ENCODE measurements at regions not wholly inside any gene's neighbourhood (a gene's known extent, or its start where the extent isn't known, plus 50 kb on each side); places are given as distances from the start of the nearest gene placed in this dataset.

DNA sequence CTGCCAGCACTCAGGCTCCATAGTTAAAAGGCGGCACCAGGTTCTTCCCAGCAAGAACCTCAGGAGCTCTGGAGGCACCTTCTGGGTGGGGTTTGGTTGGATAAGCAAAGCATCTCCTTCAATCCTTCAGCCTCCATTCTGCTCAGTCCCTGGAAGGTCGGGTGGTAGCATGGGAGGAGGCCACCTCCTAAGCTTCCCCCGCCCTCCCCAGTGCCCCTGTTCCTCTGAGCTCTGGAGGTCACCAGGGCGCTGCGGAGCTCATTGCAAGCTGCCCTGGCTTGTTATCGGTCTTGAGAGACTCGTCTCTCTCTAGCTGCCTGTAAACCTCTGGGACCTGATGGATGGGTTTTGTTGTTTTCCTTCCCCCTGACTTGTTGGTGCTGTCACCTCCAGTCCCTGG, 124.8 kb downstream of the RPLP1 start:
- DNase-seq, result no peak

DNA sequence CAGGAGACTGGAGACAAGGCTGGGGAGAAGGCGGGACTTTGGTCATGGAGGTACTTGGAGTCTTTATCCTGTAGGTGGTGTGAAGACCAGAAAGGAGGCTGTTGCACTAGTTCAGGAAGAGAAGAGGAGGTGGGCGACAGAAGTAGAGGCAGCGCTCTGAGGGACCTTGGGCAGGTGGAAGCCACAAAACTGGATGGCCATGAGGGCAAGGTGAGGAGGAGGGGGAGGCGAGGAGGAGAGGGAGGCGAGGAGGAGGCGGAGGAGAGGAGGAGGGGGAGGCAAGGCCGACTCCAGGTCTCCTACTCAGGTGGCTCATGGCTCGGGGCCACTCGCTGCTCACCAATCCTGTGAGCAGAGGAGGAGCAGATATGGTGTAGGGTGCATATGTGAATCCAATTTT, 125.6 kb downstream of the RPLP1 start:
- DNase-seq, result no peak

DNA sequence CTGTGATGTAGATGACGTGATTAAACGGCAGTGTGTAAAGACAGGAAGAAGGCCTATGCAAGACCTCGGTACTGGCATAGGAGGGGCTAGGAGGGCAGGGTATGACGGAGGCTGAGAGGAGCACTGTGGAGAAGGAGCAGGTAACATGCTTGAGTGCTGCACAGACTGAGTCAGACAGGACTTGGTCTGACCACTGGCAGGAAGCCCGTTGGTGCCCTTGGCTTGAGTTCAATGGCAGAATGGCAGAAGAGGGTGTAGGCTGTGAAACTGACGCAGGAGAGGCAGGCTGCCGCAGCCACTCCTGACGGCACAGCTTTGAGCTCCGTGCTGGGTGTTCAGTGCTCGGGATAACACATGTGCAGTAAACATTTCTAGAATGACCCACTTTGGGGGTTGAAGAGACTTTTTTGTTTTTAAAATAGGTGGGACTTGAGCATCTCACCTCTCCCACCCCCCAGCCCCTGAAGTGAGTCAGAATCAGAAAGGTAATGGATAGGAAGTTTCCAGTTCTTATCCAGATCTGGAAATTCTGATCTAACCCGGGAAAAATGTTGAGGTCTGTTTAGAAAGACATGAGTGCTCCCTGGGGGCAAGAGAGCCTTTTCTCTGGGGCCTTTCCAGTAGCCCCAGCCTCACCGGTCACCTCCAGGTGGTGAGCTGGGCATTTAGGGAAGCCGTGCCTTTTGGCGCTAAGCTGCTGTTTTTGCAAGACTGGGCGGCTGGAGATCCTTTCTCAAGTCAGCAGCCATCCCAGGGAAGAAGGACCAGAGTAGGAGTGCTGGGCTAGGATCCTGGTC, 126.4 kb downstream of the RPLP1 start:
- DNase-seq, result no peak

DNA sequence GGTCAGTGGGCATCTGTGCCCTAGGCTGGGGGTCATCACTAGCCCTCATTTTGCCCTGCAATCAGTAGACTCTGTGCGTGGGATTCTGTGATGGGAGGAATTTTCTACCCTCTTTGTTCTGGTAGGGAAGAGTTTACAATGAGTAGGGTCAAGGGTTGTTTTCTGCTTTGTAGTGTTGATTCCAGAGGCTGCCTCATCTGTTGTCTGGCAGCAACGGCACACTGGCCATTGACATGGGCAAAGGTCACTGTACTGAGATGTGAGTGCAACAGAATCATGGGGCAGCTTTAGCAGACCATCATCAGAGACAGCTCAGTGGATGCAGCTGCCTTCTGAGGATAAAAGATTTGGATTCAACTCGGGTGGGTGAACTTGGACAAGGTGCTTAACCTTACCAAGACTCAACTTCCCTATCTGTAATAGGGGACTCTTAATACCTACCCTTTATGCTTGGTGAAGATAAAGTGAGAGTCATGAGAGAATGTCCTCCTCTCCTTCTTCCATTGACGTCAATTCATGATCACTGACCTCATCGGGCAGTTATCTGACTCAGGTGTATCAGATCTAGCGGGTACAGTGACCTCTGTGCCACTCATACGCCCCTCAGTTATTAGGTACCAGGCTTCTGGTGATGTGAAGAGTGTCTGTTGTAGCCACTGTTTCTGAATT, 127.5 kb downstream of the RPLP1 start:
- DNase-seq, result no peak

DNA sequence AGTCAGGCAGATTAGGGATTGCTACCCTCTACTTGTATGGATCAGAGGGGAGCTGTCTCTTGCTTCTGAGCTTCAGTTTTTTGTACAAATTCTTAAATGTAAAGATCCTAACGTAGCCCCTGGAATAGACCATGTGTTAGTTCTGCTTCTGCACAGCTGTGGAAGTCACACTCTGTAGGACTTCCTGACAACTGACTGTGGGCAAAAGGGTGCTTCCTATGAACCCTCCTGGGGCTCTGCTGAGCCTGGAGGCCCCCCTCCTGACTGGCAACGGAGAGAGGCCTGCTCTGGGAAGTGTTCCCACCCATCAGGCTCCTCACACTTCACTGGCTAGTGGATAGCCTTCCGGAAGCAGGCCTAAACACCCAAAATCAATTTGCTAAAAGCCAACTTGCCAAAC, 131.0 kb downstream of the RPLP1 start:
- no peak for DNase-seq

DNA sequence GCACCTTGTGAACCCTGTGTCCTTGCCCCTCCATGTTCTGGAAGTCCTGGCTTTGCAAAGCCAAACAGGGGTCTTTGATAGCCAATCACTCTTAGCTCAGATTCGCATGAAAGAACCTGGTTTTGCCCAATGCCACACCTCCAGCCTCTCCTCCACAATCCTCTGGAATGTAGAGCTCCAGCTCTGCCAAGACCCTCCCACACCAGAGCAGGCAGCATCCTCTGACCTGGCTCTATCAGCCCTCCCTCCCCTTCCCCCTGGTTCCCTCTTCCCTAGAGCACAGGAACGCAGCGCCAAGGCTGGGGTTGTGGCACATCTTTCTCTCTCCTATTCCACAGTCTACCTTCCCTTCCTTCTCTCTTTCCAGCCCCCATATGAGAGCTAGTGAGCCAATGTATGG, 133.3 kb downstream of the RPLP1 start:
- no peak for DNase-seq

DNA sequence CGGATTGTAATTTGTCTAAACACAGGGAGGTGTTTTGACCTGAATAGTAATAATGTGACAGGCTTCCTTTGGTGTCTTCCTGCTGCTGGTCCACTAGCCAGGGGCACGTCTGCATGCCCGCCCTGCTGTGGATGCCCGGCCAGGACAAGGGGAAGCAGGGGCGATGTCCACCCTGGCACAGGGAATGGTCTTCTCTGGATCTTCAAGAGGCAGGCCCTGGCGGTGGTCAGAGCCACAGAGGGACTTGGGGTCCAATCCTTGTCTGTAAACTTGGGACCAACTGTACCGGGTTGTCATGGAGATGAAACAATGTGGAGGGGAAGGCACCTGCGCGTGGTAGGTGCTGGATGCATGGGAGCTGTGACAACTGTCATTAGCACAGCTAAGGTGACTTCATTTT, 134.1 kb downstream of the RPLP1 start:
- DNase-seq, result no peak

DNA sequence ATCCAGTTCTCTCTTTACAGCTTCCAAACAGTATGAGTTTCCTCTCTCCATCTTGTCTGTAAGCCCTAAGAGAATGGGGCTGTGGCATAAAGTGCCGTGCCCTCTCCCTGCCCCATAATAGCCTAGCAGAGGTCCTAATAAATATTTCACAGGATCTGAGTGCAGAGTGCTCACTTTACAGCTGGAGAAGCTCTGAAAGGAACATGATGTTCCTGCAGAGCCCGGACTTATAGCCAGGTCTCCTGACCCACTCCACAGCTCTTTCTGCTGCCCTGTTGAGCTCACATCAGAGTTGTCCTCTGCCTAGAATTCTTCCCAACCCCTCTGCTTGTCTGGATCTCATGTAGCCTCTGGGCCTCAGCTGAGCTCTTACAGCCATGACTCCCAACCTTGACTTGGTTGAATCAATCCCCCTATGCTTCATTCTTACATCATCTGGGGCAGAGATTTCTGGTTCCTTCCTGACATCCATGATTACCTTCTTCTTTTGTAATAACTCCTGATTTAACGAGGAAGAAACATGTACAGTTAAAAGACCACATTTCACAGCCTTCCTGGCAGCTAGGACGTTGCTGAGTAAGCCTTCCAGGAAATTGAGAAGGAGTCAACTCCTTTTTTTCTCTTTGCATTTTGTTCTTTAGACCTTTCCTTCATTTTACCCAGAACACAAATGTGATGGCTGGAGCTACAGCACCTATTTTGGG, 135.3 kb downstream of the RPLP1 start:
- DNase-seq, result no peak

DNA sequence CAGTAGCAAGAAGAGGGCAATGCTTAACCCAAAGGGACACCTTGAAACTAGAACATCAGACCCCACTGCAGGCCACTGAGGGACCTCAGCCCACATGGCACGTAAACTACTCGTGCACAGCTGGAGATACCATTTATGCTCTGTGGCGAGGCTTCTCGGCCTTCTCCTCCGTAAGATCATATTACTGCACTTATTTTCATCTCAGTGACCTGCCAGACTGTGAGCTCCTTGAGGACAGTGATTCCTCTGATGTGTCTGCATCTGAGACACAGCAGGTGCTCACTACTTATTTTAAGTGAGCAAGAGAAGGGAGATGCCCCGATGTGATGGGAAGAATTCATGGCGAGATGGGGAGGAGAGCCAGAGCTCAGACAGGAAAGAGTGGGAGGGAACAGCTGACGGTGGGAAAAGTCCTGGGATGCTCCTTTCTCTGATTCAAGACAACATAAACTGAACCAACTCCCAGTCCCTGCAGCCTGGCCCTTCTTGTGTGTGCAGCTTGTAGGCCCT, 137.6 kb downstream of the RPLP1 start:
- DNase-seq, result no peak

DNA sequence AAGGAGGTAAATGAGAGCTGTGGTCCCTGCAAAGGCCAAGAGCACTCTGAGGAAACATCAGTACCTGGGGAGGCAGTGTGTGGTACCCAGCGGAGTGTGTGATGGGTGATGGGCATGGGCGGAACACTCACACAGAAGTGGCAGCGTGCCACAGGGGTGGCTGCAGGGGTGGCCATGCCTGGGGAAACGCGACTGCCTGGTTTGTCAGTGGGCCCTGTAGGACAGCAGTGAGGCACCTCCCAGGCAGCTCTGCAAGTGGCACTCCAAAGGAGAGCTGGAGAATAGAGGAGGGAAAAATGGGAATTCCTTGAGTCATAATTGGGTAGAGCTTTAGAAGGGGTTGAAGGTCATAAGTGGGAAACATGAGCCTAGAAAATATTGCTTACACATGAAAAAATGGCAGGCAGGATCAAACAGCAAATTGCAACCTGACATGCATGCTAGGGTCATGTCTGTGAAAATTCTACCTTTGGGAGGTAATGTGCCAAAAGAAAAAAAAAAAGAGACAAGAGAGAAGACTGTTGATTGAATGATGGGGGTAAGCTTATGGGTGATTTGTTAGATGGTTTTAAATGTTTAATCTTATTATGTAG, 138.4 kb downstream of the RPLP1 start:
- DNase-seq, result no peak

DNA sequence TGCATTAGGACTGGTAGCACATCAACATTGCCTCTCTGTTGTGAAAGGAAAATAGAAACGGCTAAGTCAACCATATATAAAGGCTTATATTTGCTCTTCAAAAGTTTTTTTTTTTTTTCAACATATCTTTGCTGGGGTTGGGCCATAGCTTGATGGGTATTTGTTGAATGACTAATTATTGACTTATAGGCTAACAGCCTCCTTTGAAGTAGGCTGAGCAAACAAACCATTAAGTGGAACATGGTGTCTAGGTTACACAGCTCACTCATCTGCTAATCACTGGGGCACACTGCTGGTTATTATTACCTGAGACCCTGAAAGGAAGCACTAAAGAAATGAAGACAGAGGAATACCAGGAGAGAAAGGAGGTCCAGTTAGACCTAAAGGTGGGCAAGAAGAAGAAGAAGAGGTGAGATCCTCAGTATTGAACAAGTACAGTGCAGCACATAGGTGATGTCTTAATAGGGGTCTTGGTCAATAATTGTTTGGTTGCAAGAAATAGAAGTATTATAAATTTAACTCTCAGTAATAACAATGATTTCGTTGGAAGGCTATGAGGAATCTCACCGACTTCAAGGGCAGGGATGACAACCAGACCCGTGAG, 139.4 kb downstream of the RPLP1 start:
- no peak for DNase-seq

DNA sequence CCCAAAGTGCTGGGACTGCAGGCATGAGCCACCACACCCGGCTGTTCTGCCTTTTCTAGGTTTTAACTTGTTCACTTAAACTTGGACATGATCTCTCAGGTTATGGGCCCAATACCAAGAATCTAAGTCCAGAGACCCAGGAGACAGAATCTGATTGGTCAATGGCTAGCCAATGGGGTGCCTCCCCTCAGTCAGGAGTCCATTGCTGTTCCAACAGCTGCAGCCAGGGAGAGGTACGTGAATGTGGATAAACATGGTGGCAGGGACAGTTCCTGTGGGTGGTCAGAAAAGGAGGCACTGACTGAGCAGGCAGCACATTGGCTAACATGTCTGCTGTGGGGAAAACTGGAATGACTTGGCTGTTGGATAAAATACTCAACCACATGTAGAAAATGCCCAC, 140.3 kb downstream of the RPLP1 start:
- no peak for DNase-seq

DNA sequence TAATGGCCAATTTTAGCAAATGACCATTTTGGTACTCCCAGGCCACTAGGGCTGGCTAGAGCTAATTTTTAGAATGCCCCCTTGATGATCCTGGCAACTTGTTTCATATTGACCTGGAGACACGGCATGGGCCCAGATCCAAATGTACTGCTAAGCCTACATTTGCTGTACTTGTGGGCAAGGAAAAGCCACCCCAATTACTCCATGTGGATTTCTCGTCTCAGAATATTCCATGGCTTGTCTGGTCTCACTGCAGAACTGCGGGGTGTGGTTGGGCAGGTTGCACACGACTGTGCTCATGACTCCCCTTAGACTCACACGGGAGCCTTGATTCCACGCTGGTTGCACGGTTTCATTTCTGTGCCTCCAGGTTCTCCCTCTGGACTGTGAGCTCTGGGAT, 140.9 kb downstream of the RPLP1 start:
- DNase-seq, result no peak

DNA sequence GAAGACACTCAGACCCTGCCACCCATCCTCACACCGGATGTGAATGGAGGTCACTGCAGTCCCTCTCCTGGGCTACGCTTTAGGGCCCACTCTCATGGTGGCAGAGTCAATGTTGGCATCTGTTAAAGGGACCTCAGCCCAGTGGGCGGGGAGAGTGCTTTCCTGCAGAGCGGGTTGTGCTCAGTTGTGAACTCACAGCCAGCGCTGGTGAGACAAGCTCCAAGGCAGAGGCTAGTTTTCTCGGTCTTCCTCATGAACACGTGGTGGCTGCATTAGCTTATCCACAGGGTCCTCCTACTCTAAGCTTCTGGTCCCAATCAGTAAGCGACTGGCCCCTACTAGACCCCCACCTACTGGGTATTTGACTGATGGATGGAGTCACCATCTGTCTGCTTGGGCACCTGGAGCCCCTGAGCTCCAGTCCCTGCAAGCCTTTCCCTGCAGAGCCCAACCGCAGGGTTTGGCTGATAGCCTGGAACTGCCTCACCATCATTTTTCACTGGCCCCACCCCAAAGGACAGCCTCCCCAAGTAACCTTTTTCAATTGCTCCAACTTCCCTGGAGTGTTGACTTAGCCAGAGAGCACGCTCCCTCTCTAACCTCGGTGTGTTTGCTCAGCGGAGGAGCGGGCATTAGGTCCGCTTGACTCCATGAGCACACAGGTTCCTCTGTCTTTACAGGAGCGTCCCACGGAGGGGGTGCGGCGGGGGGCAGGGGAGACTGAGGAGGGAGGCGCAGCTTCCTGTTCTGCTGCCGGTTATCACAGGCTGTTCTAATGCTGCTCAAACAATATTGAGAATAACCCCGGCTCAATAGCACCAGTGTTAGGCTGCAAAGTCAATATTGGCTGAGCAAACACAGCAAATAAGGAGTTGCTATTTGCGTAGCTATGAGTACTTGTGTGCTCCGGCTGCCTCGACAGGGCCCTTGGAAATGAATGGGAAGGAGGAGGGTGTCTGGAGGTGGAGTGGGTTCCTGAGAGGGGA, 141.7 kb downstream of the RPLP1 start:
- no peak for DNase-seq

DNA sequence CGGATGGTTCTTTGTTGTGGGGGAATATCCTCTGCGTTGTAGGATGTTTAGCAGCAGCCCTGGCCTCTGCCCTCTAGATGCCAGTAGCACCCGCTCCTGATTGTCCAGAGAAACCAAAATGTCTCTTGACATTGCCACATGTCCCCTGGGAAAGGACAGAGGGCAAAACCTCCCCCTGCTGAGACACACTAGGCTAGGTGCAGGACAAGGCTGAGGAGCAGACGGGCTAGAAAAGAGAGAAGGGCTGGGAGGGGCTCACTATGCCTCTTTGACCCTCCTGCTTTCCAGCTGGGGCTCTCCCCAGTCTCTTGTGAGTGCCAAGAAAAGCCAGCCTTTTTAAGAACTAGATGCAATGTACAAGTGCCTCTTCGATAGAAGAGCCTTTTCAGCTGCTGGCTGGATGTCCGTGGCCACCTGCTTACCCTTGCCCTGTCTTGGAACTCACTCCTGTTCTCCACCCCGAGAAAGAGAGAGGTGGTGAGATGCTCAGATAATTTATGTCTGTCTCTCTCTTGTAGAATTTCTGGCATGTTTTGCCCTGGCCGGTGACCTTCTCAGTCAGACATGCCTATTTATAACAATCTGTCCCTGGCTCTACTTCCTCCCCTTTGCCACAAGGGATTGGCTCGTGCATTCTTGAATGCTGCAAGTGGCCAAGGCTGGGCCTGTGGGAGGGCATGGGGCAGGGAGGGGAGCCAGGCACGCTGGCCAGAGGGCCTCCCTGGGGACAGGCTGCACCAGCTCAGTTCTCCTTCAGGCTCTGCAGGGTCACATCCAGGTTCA, 142.6 kb downstream of the RPLP1 start:
- DNase-seq, result no peak

DNA sequence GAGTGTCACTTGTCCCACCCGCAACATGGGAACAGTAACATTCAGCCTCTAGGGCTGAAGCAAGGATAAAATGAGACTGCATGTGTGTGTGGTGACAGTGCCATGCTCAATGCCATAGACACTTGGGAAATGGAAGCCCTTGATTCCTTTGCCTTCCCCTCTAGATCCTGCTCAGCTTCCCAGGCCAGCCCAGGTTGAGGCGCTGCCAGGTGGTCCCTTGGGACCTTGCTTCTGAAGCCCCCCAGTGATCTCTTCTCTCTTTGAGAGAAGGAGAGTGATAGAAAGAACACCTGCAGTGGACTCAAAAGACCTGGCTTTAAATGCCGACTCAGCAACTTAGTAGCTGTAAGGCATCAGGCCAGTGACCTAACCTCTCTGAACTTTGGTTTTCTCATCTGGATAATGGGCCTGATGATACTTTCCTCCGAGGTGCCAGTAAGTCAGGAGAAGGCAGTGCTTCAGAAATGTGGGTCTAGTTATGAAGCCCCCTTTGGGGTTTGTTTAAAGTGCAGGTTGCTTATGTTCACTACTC, 144.5 kb downstream of the RPLP1 start:
- DNase-seq, result no peak

DNA sequence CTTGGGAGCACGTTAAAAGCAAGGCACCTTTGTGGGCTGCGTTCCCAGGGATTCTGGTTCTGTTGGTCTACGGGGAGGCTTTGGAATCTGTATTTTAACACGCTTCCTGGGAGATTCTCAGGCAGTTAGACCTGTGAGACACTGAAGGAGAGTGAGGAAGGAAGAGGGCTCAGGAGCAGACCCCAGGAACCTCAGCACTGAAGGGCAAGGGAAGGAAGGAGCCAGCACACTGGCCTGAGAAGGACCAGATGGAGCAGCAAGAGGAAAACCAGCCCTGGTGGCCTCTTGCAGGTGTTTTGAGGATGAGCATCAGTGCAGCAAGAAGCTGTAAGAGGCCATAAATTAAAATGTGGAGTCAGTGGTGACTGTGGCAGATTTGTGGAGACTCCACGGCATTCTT, 146.7 kb downstream of the RPLP1 start:
- DNase-seq, result no peak

DNA sequence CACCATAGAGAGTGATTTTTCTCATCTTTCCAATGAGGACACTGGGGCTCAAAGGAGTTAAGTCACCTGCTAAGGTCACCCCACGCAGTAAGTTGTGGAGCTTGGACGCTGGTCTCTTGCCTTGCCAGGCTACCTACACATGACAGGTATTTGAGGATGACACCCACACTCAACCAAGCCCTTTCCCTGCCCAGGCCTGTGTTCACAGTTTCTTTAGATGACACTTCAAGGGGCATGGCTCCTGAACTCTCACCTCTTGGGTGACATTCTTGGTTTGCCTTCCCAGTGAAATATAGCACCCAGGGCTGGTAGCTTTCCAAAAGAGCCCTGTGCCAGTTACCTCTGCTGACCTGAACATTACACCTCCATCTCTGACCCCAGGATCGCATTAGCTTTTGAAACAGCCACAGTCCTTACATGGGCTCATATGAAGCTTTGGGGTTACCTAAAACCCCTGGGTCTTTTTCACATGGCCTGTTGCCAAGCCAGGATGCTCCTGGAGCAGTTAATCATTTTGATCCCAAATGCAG, 148.0 kb downstream of the RPLP1 start:
- DNase-seq, result no peak

DNA sequence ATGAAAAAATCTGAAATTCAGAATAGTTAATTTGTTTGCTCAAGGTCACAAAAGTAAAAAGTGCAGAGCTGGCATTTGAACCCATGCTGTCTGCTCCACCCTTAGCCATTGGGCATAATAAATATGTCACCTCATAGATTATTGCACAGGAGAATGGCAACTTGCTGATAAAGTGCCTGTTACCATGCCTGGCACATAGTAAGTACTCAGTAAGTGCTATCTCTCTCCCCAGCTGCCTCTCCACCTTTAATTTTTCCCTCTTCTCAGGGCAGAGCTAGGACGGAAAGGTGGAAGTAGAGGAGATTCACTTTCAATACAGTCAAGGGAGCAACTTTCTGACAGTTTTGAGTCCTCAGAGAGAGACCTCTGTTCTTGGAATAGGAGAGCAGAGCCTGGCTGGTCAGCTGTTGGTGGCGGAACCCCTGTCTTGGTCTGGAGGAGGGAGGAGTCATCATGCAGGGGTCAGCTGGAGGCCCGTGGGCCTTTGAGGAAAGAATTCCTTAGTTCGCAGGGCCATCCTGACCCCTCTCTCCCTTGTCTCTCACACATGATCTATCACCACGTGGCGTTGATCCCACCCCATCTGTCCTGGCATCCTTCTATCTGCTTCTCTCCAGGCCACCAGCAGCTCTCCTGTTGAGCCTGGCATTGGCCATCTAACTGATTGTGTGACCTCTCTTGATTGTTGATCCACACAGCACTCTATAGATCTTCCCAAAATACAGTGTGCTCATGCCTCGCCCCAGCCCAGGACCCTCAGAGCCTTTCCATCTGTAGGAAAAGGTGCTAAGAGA, 149.3 kb downstream of the RPLP1 start:
- no peak for DNase-seq

DNA sequence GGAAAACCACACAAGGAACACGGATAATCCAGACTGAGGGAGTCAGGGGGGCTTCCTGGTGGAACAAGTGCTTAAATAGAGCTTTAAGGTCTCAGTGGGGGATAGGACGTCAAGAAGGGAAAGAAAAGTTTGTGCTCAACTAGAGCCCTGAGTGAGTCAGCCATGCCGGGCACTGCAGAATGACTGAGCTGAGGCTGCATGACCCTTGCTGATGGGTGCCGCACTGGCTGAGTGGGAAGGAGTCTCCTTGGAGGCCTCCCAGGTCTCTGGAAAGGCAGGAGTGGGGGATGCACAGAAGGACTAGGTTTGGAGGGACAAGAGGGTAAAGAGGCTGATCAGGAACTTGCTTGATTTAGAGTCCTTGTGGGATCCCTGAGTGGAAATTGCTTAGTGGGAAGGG, 150.3 kb downstream of the RPLP1 start:
- DNase-seq, result no peak

All from activated naive CD4-positive, alpha-beta T cell treated with anti-CD3 and anti-CD28 coated beads, Interleukin-2, amount 50 U/mL, for 16 hours (primary cell).